Loucy (cell line): ENCODE measurements at regions not wholly inside any gene's neighbourhood (a gene's known extent, or its start where the extent isn't known, plus 50 kb on each side); places are given as distances from the start of the nearest gene placed in this dataset.

ENCODE experiments used
- H2AFZ ChIP-seq: fragments of 200-600 bp; sonication (generic); 2 replicates; pipeline ENCODE4 v1.6.0; 2016; ENCODE audit warnings: antibody characterized with exemption, mild to moderate bottlenecking, low read length, moderate library complexity
- H3F3A ChIP-seq: fragments of 200-600 bp; 2 replicates; pipeline ENCODE4 v1.6.0; 2016; ENCODE audit warnings: antibody characterized with exemption, low read depth, mild to moderate bottlenecking
- H3K27me3 ChIP-seq: fragments of 200-600 bp; sonication (generic); 2 replicates; pipeline ENCODE4 v1.6.1; 2014; ENCODE audit warnings: low read length, mild to moderate bottlenecking; ENCODE audit not compliant: insufficient read depth, poor library complexity, severe bottlenecking
- H3K36me3 ChIP-seq: fragments of 200-600 bp; sonication (generic); 2 replicates; pipeline ENCODE4 v1.6.1; 2016; ENCODE audit warnings: low read length; ENCODE audit not compliant: insufficient read depth
- H3K4me1 ChIP-seq: fragments of 200-600 bp; sonication (generic); 2 replicates; pipeline ENCODE4 v1.5.1; 2014; ENCODE audit warnings: low read length, mild to moderate bottlenecking; ENCODE audit not compliant: insufficient read depth, poor library complexity, severe bottlenecking
- H3K4me2 ChIP-seq: fragments of 200-600 bp; sonication (generic); 2 replicates; pipeline ENCODE4 v1.6.0; 2014; ENCODE audit warnings: antibody characterized with exemption, low read length, low read depth, mild to moderate bottlenecking; ENCODE audit not compliant: poor library complexity, severe bottlenecking
- H3K4me3 ChIP-seq: fragments of 200-600 bp; sonication (generic); 2 replicates; pipeline ENCODE4 v1.5.1; 2014; ENCODE audit warnings: low read length, mild to moderate bottlenecking, mixed read lengths; ENCODE audit not compliant: poor library complexity, severe bottlenecking
- H3K79me2 ChIP-seq: fragments of 200-600 bp; sonication (generic); 2 replicates; pipeline ENCODE4 v1.6.1; 2014; ENCODE audit warnings: low read length; ENCODE audit not compliant: insufficient read depth
- H3K9ac ChIP-seq: fragments of 200-600 bp; sonication (generic); 2 replicates; pipeline ENCODE4 v1.6.0; 2014; ENCODE audit warnings: mild to moderate bottlenecking, low read depth, low read length, moderate library complexity; ENCODE audit not compliant: poor library complexity, severe bottlenecking
- H3K9me2 ChIP-seq: fragments of 200-600 bp; sonication (generic); replicated peaks from 2 replicates; pipeline ENCODE4 v1.6.1; 2016; ENCODE audit warnings: low read depth, low read length, mixed read lengths
- H3K9me3 ChIP-seq: fragments of 200-600 bp; sonication (generic); 2 replicates; pipeline ENCODE4 v1.6.1; 2014; ENCODE audit warnings: mild to moderate bottlenecking, antibody characterized with exemption, low read length, low read depth; ENCODE audit not compliant: insufficient read depth
- H4K20me1 ChIP-seq: fragments of 200-600 bp; sonication (generic); 2 replicates; pipeline ENCODE4 v1.6.0; 2014; ENCODE audit warnings: antibody characterized with exemption, low read length, mild to moderate bottlenecking; ENCODE audit not compliant: insufficient read depth, poor library complexity, severe bottlenecking
- CTCF ChIP-seq: fragments of 200-600 bp; sonication (generic); conservative IDR thresholded peaks from 2 replicates; pipeline ENCODE4 v1.5.1; 2014; ENCODE audit warnings: mild to moderate bottlenecking, antibody characterized with exemption, low read length
- EZH2phosphoT487 ChIP-seq: fragments of 200-600 bp; IDR thresholded peaks from 2 replicates; pipeline ENCODE4 v1.6.1; 2018; ENCODE audit warnings: antibody characterized with exemption, mild to moderate bottlenecking, moderate library complexity, borderline replicate concordance

- Histone ChIP-seq H3K4me1 (no peaks in the 10 kb centered on the region), H3K36me3 (no peaks in the 10 kb centered on the region), H3K79me2 (no peaks in the 10 kb centered on the region), H3K9ac (no peak overlapping the region), H3K4me3 (no peak overlapping the region), H4K20me1 (no peaks in the 10 kb centered on the region), H3K9me3 (no peaks in the 10 kb centered on the region), H3F3A (no peaks in the 10 kb centered on the region), H2AFZ (no peak overlapping the region), H3K9me2 (no peaks in the 10 kb centered on the region), H3K27me3 (no peaks in the 10 kb centered on the region), H3K4me2 (no peak overlapping the region)
- TF ChIP-seq EZH2phosphoT487 (no peak), CTCF (no peak)
Measured at GRCh38 chr10:128405450-128405849, 279.2 kb upstream of the MKI67 start.

GRCh38 chr10:128411643-128412042 is 285.4 kb upstream of the MKI67 start:
- TF ChIP-seq EZH2phosphoT487, result no peak
- no peak for TF ChIP-seq CTCF
- Histone ChIP-seq H3K4me3 (no peak overlapping the region), H3K9me3 (no peaks in the 10 kb centered on the region; the same call in 1 of the 2 replicates), H3K4me1 (no peaks in the 10 kb centered on the region), H3K79me2 (no peaks in the 10 kb centered on the region), H3F3A (no peaks in the 10 kb centered on the region), H2AFZ (no peak overlapping the region), H3K27me3 (no peaks in the 10 kb centered on the region), H3K9ac (no peak overlapping the region), H3K36me3 (no peaks in the 10 kb centered on the region), H3K9me2 (no peaks in the 10 kb centered on the region), H4K20me1 (no peaks in the 10 kb centered on the region), H3K4me2 (no peak overlapping the region)

- Histone ChIP-seq H3K4me2 (no peak overlapping the region), H2AFZ (no peak overlapping the region), H3K27me3 (no peaks in the 10 kb centered on the region), H3K9ac (no peak overlapping the region), H3K9me2 (no peaks in the 10 kb centered on the region), H3K4me1 (no peaks in the 10 kb centered on the region), H3K4me3 (no peak overlapping the region), H3K79me2 (no peaks in the 10 kb centered on the region), H3K36me3 (no peaks in the 10 kb centered on the region), H3F3A (no peaks in the 10 kb centered on the region), H3K9me3 (no peaks in the 10 kb centered on the region; the same call in 1 of the 2 replicates), H4K20me1 (no peaks in the 10 kb centered on the region)
- no peak for TF ChIP-seq EZH2phosphoT487
- TF ChIP-seq CTCF, result no peak
Measured at GRCh38 chr10:128414568-128414967, 288.3 kb upstream of the MKI67 start.
